HepG2 (cell line): ENCODE measurements at regions not wholly inside any gene's neighbourhood (a gene's known extent, or its start where the extent isn't known, plus 50 kb on each side); places are given as distances from the start of the nearest gene placed in this dataset.

Experiments used
- ATAC-seq: fragments of 200-7000 bp; cut with Tn5 transposase; 3 replicates; pipeline ENCODE4 v1.9.1; 2020; ENCODE audit warnings: mild to moderate bottlenecking, moderate library complexity
- BruUV-seq: library from RNA; stranded (reverse); fragments of 400-500 nt; replicated peaks from 2 replicates; lab custom pipeline; 2021; lab: Mats Ljungman, UMichigan
- CTCF ChIA-PET: fragments of 300-600 bp; formaldehyde crosslinking; extraction: SDS; loops from one replicate; lab custom pipeline; 2021; ENCODE audit warnings: low total read pairs, inconsistent platforms, low intra/inter-chr PET ratio; lab: Yijun Ruan, JAX
- POLR2A ChIA-PET: fragments of 350-600 bp; sonication (Branson Sonifier 250); formaldehyde crosslinking; loops from one replicate; lab custom pipeline; 2020; ENCODE audit warnings: antibody characterized with exemption, inconsistent platforms; lab: Yijun Ruan, JAX
- DNase-seq: peaks from one replicate; pipeline ENCODE4 v3.0.0-alpha.2; 2015; ENCODE audit warnings: low spot score
- FAIRE-seq: peaks from 3 replicates; lab custom pipeline; 2011; peaks lifted over from hg19 to GRCh38; lab: Jason Lieb, UNC
- H2AFZ ChIP-seq: one replicate; pipeline ENCODE4 v1.6.1; 2011; ENCODE audit warnings: low read length, inconsistent platforms
- H3K27ac ChIP-seq: fragments of 300-600 bp; 3 replicates; pipeline ENCODE4 v1.8.0; 2011; ENCODE audit warnings: mixed run types, mild to moderate bottlenecking, mixed read lengths, low read length, inconsistent platforms; ENCODE audit not compliant: insufficient read depth; ENCODE audit errors: extremely low read length
- H3K27me3 ChIP-seq, 2 experiments: fragments of 200-600 bp in 1 of 2; 2 replicates in 1 of 2; 3 replicates in 1 of 2; pipeline versions ENCODE4 v1.6.0 to v1.8.0; 2011; ENCODE audit warnings: low read length in 2 of 2, mild to moderate bottlenecking in 2 of 2, moderate library complexity in 2 of 2, inconsistent platforms in 1 of 2; ENCODE audit not compliant: insufficient read depth in 2 of 2, control insufficient read depth in 1 of 2
- H3K36me3 ChIP-seq, 2 experiments: fragments of 200-600 bp in 1 of 2; replicated peaks in 1 of 2; 2 replicates in 1 of 2; 3 replicates in 1 of 2; pipeline versions ENCODE4 v1.5.1 to v1.8.0; 2011; ENCODE audit warnings: low read length in 2 of 2, inconsistent platforms in 1 of 2; ENCODE audit not compliant: insufficient read depth in 2 of 2, control insufficient read depth in 1 of 2
- H3K4me1 ChIP-seq: 2 replicates; pipeline ENCODE4 v1.5.1; 2012; ENCODE audit warnings: low read length, inconsistent platforms; ENCODE audit not compliant: insufficient read depth
- H3K4me2 ChIP-seq: 2 replicates; pipeline ENCODE4 v1.6.0; 2011; ENCODE audit warnings: low read depth, low read length, inconsistent platforms
- H3K4me3 ChIP-seq, 3 experiments: fragments of 200-600 bp in 1 of 3; sonication (generic), shearing (Covaris generic) in 1 of 3; replicated peaks in 1 of 3; 2 replicates each; pipeline ENCODE4 v1.5.1; 2011 to 2016; ENCODE audit warnings: low read length in 3 of 3, inconsistent platforms in 2 of 3, low read depth in 2 of 3, mild to moderate bottlenecking in 2 of 3, control low read depth in 1 of 3, mixed read lengths in 1 of 3; ENCODE audit not compliant: insufficient read depth in 1 of 3
- H3K79me2 ChIP-seq: one replicate; pipeline ENCODE4 v1.6.1; 2011; ENCODE audit warnings: low read length, inconsistent platforms; ENCODE audit not compliant: insufficient read depth
- H3K9ac ChIP-seq: 2 replicates; pipeline ENCODE4 v1.6.0; 2011; ENCODE audit warnings: mild to moderate bottlenecking, low read depth, low read length, inconsistent platforms; ENCODE audit not compliant: insufficient read depth
- H3K9me3 ChIP-seq: 2 replicates; pipeline ENCODE4 v1.5.1; 2012; ENCODE audit warnings: mild to moderate bottlenecking, low read length
- H4K20me1 ChIP-seq: 2 replicates; pipeline ENCODE4 v1.6.0; 2011; ENCODE audit warnings: inconsistent platforms, mild to moderate bottlenecking, low read length, moderate library complexity; ENCODE audit not compliant: insufficient read depth
- DR1 ChIP-seq: sonication (generic); formaldehyde crosslinking; IDR thresholded peaks from 2 replicates; pipeline ENCODE4 v1.8.0; 2021; ENCODE audit warnings: mild to moderate bottlenecking, missing genetic modification reagents, inconsistent platforms
- E2F2 ChIP-seq: sonication (generic); formaldehyde crosslinking; IDR thresholded peaks from 2 replicates; pipeline ENCODE4 v1.4.0; 2020; ENCODE audit warnings: missing genetic modification reagents, borderline replicate concordance
- JUN ChIP-seq: sonication (generic); formaldehyde crosslinking; IDR thresholded peaks from 2 replicates; pipeline ENCODE4 v1.4.0; 2020; ENCODE audit warnings: mild to moderate bottlenecking, missing genetic modification reagents
- MAZ ChIP-seq, 2 experiments: sonication (generic) in 1 of 2; formaldehyde crosslinking in 1 of 2; IDR thresholded peaks; 2 replicates each; pipeline versions ENCODE4 v1.5.0 to v1.6.1; 2012 to 2020; ENCODE audit warnings: low read depth in 2 of 2, mild to moderate bottlenecking in 2 of 2, borderline replicate concordance in 1 of 2, improper control_type of control experiment in 1 of 2, low read length in 1 of 2, missing genetic modification reagents in 1 of 2, moderate library complexity in 1 of 2
- NCOR1 ChIP-seq: fragments of 200-600 bp; sonication (generic); IDR thresholded peaks from 2 replicates; pipeline ENCODE4 v1.7.0; 2017; ENCODE audit warnings: antibody characterized with exemption, low read length, borderline replicate concordance
- RERE ChIP-seq: IDR thresholded peaks from 2 replicates; pipeline ENCODE4 v1.6.1; 2016; ENCODE audit warnings: low read depth, missing genetic modification reagents, missing compliant biosample characterization
- TAF1 ChIP-seq: sonication (generic); formaldehyde crosslinking; IDR thresholded peaks from 2 replicates; pipeline ENCODE4 v1.4.0; 2020; ENCODE audit warnings: missing genetic modification reagents
- ZHX1 ChIP-seq: sonication (generic); formaldehyde crosslinking; IDR thresholded peaks from 2 replicates; pipeline ENCODE4 v1.8.1; 2022; ENCODE audit warnings: low read depth, mild to moderate bottlenecking, missing genetic modification reagents
- ZNF274 ChIP-seq: sonication (generic); formaldehyde crosslinking; IDR thresholded peaks from 2 replicates; pipeline ENCODE4 v1.5.1; 2020; ENCODE audit warnings: mild to moderate bottlenecking, missing genetic modification reagents
- ZNF678 ChIP-seq: sonication (generic); formaldehyde crosslinking; IDR thresholded peaks from 2 replicates; pipeline ENCODE4 v1.4.0; 2020; ENCODE audit warnings: mild to moderate bottlenecking, missing genetic modification reagents
- WGBS: methylation state at CpG from one replicate; pipeline ENCODE4 v1.1.6; 2017; ENCODE audit warnings: low lambda C conversion rate; 5-methylcytosine and 5-hydroxymethylcytosine counted together
- in situ Hi-C: cut with HindIII; loops from 2 replicates; pipeline ENCODE4 v1.10.0; 2017; ENCODE audit warnings: low pct_unique_long_range_greater_than_20kb; ENCODE audit not compliant: extremely low pct_ligation_motif_present
- intact Hi-C: fragments of 100-400 bp; cut with micrococcal nuclease; formaldehyde crosslinking; loops from one replicate; pipeline ENCODE4 v1.10.0; 2022; ENCODE audit not compliant: unreplicated experiment

DNA sequence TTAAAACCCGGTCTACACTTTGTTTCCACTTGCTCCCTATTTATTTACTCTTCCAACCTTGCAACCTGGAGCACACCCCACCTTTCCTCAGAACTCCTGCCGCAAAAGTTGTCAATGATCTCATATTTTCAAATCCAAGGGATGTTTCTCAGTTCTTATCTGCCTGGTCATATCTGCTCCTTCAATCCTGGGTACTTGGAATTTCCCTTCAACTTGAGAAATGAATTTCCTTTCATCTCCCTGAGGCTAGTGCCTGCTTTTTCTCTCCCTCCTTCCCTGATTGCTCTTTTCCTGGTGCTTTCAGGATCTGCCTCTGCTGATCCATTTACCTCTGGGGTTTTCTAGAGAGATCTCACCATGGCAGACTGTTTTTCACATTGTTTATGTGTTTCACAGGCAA, 154.8 kb upstream of the IRS2 start:
- H3K4me2 ChIP-seq: no peak overlapping the region
- no peak overlapping the region for H3K9ac ChIP-seq
- ChIA-PET CTCF (no interaction called here), POLR2A (no interaction called here)
- no peaks in the 10 kb centered on the region for H3K4me1 ChIP-seq
- FAIRE-seq: no peak
- TF ChIP-seq DR1 (CRISPR knock-in tag) (no peak), NCOR1 (no peak), ZNF274 (CRISPR knock-in tag) (no peak), ZHX1 (CRISPR knock-in tag) (no peak), RERE (no peak), E2F2 (CRISPR knock-in tag) (no peak), ZNF678 (CRISPR knock-in tag) (no peak), TAF1 (CRISPR knock-in tag) (no peak), MAZ (IDR thresholded peaks at IDR 0.05; ENCODE audit: borderline replicate concordance, low read depth, low read length) (no peak), MAZ (CRISPR knock-in tag; IDR thresholded peaks at IDR 0.05; ENCODE audit: low read depth) (no peak), JUN (CRISPR knock-in tag) (no peak)
- no peaks in the 10 kb centered on the region for H3K36me3 ChIP-seq
- ATAC-seq: no peak
- no peak overlapping the region for H3K27ac ChIP-seq
- WGBS: 3% methylated on average over 2 of the region's 2 CpGs
- DNase-seq: no peak
- H2AFZ ChIP-seq: no peak overlapping the region
- in situ Hi-C loops: no loop called here
- no TSS peak for BruUV-seq
- H3K9me3 ChIP-seq: no peaks in the 10 kb centered on the region
- intact Hi-C loops: no loop called here
- H3K79me2 ChIP-seq: no peaks in the 10 kb centered on the region
- H4K20me1 ChIP-seq: no peaks in the 10 kb centered on the region
- H3K27me3 ChIP-seq: peaks cover 0 to 6% of the 10 kb centered on the region in 2 experiments; a peak in 1 of 5 replicates
- H3K4me3 ChIP-seq: no peak overlapping the region
